Pancreas (tissue), 10 donors: ENCODE measurements at regions not wholly inside any gene's neighbourhood (a gene's known extent, or its start where the extent isn't known, plus 50 kb on each side); places are given as distances from the start of the nearest gene placed in this dataset.

Experiments
- ATAC-seq, 4 donors: fragments of 200-7000 bp; cut with Tn5 transposase; one replicate each; pipeline versions ENCODE4 v1.8.0 to v1.9.1; 2020; ENCODE audit warnings: mild to moderate bottlenecking in 4 of 4, moderate library complexity in 4 of 4
- DNase-seq, 6 donors: peaks; one replicate each; pipeline ENCODE4 v3.0.0-alpha.2; 2020
- FAIRE-seq: peaks from 2 replicates; lab custom pipeline; 2012; peaks lifted over from hg19 to GRCh38; lab: Jason Lieb, UNC
- H3K27ac ChIP-seq, 4 donors: fragments of 200-600 bp; sonication (generic); 1 replicate in 3 of 4; 2 replicates in 1 of 4; pipeline versions ENCODE4 v1.5.0 to v1.8.0; 2020
- H3K27me3 ChIP-seq, 4 donors: fragments of 200-600 bp; one replicate each; pipeline ENCODE4 v1.8.0; 2021
- H3K36me3 ChIP-seq, 3 donors: fragments of 200-600 bp; sonication (generic) in 1 of 3; one replicate each; pipeline versions ENCODE4 v1.5.0 to v1.8.0; 2020 to 2021
- H3K4me1 ChIP-seq, 3 donors: fragments of 200-600 bp; one replicate each; pipeline ENCODE4 v1.8.0; 2021
- H3K4me3 ChIP-seq, 4 donors: fragments of 200-600 bp; sonication (generic) in 2 of 4; one replicate each; pipeline versions ENCODE4 v1.5.0 to v1.8.0; 2020 to 2021
- H3K9me3 ChIP-seq, 4 donors: fragments of 200-600 bp; one replicate each; pipeline ENCODE4 v1.8.0; 2021
- CTCF ChIP-seq, 4 donors: fragments of 200-600 bp; sonication (generic) in 3 of 4; IDR thresholded peaks; one replicate each; pipeline versions ENCODE4 v1.5.0 to v1.8.0; 2021; ENCODE audit warnings: antibody characterized with exemption in 4 of 4
- WGBS, 2 donors: extraction: QIAGEN DNeasy Blood & Tissue Kit; methylation state at CpG; one replicate each; pipeline ENCODE4 v1.1.7; 2013; 5-methylcytosine and 5-hydroxymethylcytosine counted together
- intact Hi-C, 3 donors: fragments of 100-400 bp; cut with DNase I; formaldehyde crosslinking; loops; one replicate each; pipeline versions ENCODE4 v1.11.1 to v1.14.2; 2022
- donor health status: healthy with polysubstance abuse.
- donor health status: DM: no; HTN: no; CAD: no; lungs with moderate emphysema.
- donor health status: DM: no; HTN: no; CAD: no.
- donor health status: control.
- donor health status: control.
- donor health status: Bipolar disorder and iron deficiency.
- donor health status: DM: yes; HTN: yes; CAD: no.
- donor health status: DM: no; HTN: no; CAD: no.
- donor health status: DM: no; HTN: no; CAD: no.
- donor health status: DM: yes; HTN: yes; CAD: no.

DNA sequence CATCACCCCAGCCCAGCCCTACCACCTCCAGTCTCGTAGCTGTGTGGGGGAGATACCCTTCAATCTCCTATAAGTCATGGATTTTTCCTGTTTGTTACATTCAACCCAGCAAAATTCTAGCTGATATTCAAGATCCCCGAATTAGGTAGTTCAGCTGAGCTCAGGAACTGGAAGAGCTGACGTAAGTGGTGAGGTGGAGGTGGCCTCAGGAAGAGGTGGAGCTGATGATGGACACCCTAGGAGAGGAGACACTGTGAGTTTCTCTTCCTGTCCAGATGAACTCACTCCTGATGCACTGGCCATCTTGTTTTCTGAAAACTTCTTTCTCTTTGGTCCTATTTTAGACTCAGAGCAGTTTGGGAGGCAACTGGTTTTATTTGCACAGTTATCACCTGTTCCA is 90.5 kb upstream of the PITRM1 start:
- no peak for ATAC-seq
- intact Hi-C loops = no loop called here

GRCh38 chr10:3261921-3262320 is 89.3 kb upstream of the PITRM1 start:
- H3K27me3 ChIP-seq = no peaks in the 10 kb centered on the region
- WGBS, 2 donors = 28 to 36% methylated on average over 5 of the region's 5 CpGs

More for the DNA sequence above, 90.5 kb upstream of the PITRM1 start:
- Histone ChIP-seq H3K36me3 (no peaks in the 10 kb centered on the region), H3K27me3 (no peaks in the 10 kb centered on the region), H3K4me3 (no peak overlapping the region), H3K9me3 (no peaks in the 10 kb centered on the region), H3K27ac (no peak overlapping the region), H3K4me1 (no peaks in the 10 kb centered on the region)
- FAIRE-seq = no peak
- 35 to 54% methylated on average over 3 of the region's 3 CpGs for WGBS, 2 donors
- DNase-seq = no peak
- TF ChIP-seq CTCF (IDR thresholded peaks at IDR 0.05) = no peak

GRCh38 chr10:3260066-3260834 is 87.7 kb upstream of the PITRM1 start:
- ATAC-seq (no peak), DNase-seq (no peak), FAIRE-seq (no peak)
- Histone ChIP-seq H3K4me3 (no peak overlapping the region), H3K36me3 (no peaks in the 10 kb centered on the region), H3K27me3 (no peaks in the 10 kb centered on the region), H3K4me1 (no peaks in the 10 kb centered on the region), H3K9me3 (no peaks in the 10 kb centered on the region), H3K27ac (no peak overlapping the region)
- no peak for TF ChIP-seq CTCF (IDR thresholded peaks at IDR 0.05)
- 72 to 78% methylated on average over 18 of the region's 18 CpGs for WGBS, 2 donors
- intact Hi-C loops = no loop called here

More at GRCh38 chr10:3261921-3262320, 89.3 kb upstream of the PITRM1 start:
- H3K27ac ChIP-seq = no peak overlapping the region
- FAIRE-seq (no peak), ATAC-seq (peak in 2 of 4 donors; percentile 43 to 51), DNase-seq (no peak)
- no peak overlapping the region for H3K4me3 ChIP-seq
- intact Hi-C loops = no loop called here
- H3K4me1 ChIP-seq = no peaks in the 10 kb centered on the region
- H3K36me3 ChIP-seq = no peaks in the 10 kb centered on the region
- no peak for TF ChIP-seq CTCF (IDR thresholded peaks at IDR 0.05)
- no peaks in the 10 kb centered on the region for H3K9me3 ChIP-seq

DNA sequence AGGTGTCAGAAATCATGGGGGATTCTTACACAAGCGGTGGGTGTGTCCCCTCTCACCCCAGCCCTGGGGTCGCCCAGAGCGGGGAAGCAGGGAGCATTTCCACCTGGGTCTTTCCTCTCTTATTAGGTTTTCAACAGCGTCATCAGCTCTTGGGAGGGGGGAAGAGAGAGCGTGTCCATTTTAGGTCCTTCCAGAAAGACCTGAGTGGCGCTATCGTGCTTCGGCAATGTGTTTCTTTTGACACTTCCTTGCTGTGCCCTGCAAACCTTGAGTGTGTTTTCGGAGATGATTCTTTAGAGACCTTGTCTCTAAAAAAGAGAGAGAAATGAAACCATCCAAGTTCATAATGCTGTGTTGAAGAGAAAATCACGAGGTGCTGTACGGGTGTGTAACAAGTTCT is 86.9 kb upstream of the PITRM1 start:
- no peak for TF ChIP-seq CTCF (IDR thresholded peaks at IDR 0.05)
- Histone ChIP-seq H3K9me3 (no peaks in the 10 kb centered on the region), H3K36me3 (no peaks in the 10 kb centered on the region), H3K27me3 (no peaks in the 10 kb centered on the region), H3K4me1 (no peaks in the 10 kb centered on the region), H3K27ac (no peak overlapping the region), H3K4me3 (no peak overlapping the region)
- ATAC-seq (no peak), DNase-seq (no peak), FAIRE-seq (no peak)
- intact Hi-C loops = no loop called here
- WGBS, 2 donors = 79 to 88% methylated on average over 11 of the region's 11 CpGs

DNA sequence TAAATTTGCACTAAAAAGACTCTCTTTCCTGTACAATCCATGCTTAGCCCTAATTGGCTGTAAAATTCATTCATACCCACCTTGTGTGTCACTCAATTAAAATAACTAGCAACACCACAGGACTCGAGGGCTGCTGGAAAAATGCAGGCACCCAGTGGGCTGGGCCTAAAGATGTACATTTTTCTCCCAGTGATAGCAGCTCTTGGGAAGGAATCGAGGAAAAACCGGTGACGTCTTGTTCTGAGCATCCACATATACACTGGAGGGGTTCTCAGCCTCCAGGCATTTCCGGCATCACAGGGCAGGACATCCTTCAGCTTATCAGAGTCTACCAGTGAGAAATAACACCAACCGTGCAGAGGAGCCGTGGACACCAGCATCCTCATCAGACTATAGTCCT is 85.8 kb upstream of the PITRM1 start:
- Histone ChIP-seq H3K4me3 (no peak overlapping the region), H3K27ac (no peak overlapping the region), H3K27me3 (no peaks in the 10 kb centered on the region), H3K9me3 (no peaks in the 10 kb centered on the region), H3K4me1 (no peaks in the 10 kb centered on the region), H3K36me3 (no peaks in the 10 kb centered on the region)
- FAIRE-seq = no peak
- intact Hi-C loops = no loop called here
- WGBS, 2 donors = 77 to 80% methylated on average over 7 of the region's 7 CpGs
- no peak for DNase-seq
- TF ChIP-seq CTCF (IDR thresholded peaks at IDR 0.05) = no peak
- no peak for ATAC-seq
